ENCODE measurements at regions not wholly inside any gene's neighbourhood (a gene's known extent, or its start where the extent isn't known, plus 50 kb on each side); places are given as distances from the start of the nearest gene placed in this dataset.

DNA sequence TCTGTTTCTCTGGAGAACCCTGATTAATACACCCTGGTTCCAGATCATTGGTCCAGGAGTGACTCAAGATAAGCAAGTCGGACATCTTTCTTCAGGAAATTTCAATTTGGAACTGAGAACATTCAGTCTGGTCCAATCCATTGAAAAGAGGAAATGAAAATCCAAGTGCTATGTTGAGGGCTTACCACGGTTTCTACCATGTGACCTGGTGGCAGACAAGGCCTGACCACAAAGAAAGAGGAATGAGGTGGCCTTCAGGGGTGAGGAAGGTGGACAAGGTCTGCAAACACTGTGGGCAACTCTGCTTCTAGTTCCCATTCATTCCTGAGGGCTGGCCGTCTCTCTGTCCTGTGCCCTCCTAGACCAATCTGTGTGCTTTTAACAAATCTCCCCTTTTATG, 149.2 kb upstream of the GHITM start:
- no peaks in the 10 kb centered on the region for H3K9me3 ChIP-seq (replicated peaks in 1 of 2; ENCODE audit: control insufficient read depth in 1 of 2, insufficient read depth in 1 of 2, low read length in 2 of 2)
- no peak overlapping the region for H3K9ac ChIP-seq (ENCODE audit: insufficient read depth, low read length, poor library complexity, severe bottlenecking)
- DNase-seq = peak; percentile 16 to 72 (median 19)
- peaks cover 9% of the 10 kb centered on the region in 2 donors for H3K4me1 ChIP-seq (ENCODE audit: control insufficient read depth in 1 of 2, insufficient read depth in 2 of 2, low read length in 2 of 2)
- peaks cover 4 to 8% (median 7%) of the 10 kb centered on the region in 3 donors for H3K27me3 Mint-ChIP-seq (ENCODE audit: low read depth in 3 of 3)
- no peak overlapping the region for H3K4me2 ChIP-seq (replicated peaks; ENCODE audit: extremely low read depth, low read length, poor library complexity, severe bottlenecking)
- no peak overlapping the region for H3K4me3 ChIP-seq (replicated peaks in 1 of 3; ENCODE audit: low read depth in 2 of 3, low read length in 3 of 3)
- peaks cover 14% of the 10 kb centered on the region for H3K4me1 Mint-ChIP-seq
- peaks cover 0 to 6% of the 10 kb centered on the region in 2 donors for H3K27me3 ChIP-seq (ENCODE audit: control insufficient read depth in 2 of 2, insufficient read depth in 2 of 2, low read length in 2 of 2)
- H3K79me2 ChIP-seq (ENCODE audit: insufficient read depth, low read length) = no peaks in the 10 kb centered on the region
- TF ChIP-seq, protein P1, sequence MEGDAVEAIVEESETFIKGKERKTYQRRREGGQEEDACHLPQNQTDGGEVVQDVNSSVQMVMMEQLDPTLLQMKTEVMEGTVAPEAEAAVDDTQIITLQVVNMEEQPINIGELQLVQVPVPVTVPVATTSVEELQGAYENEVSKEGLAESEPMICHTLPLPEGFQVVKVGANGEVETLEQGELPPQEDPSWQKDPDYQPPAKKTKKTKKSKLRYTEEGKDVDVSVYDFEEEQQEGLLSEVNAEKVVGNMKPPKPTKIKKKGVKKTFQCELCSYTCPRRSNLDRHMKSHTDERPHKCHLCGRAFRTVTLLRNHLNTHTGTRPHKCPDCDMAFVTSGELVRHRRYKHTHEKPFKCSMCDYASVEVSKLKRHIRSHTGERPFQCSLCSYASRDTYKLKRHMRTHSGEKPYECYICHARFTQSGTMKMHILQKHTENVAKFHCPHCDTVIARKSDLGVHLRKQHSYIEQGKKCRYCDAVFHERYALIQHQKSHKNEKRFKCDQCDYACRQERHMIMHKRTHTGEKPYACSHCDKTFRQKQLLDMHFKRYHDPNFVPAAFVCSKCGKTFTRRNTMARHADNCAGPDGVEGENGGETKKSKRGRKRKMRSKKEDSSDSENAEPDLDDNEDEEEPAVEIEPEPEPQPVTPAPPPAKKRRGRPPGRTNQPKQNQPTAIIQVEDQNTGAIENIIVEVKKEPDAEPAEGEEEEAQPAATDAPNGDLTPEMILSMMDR (IDR thresholded peaks at IDR 0.05) = no peak
- peaks cover 6 to 11% (median 8%) of the 10 kb centered on the region in 7 donors for H3K9me3 Mint-ChIP-seq
- H3K36me3 ChIP-seq (replicated peaks in 1 of 2; ENCODE audit: control insufficient read depth in 1 of 2, insufficient read depth in 2 of 2, low read length in 2 of 2) = no peaks in the 10 kb centered on the region
- H3K27ac Mint-ChIP-seq = peak overlapping the region in 2 of 7 donors; percentile 10 to 38
- intact Hi-C loops (cut with micrococcal nuclease) = no loop called here
- 0% methylated on average over 2 of the region's 3 CpGs for WGBS (ENCODE audit: insufficient coverage)
- H3K36me3 Mint-ChIP-seq = no peaks in the 10 kb centered on the region
- H3K27ac ChIP-seq (ENCODE audit: low read depth in 1 of 2, low read length in 2 of 2) = no peak overlapping the region
- no peak overlapping the region for H2AFZ ChIP-seq (ENCODE audit: insufficient read depth, low read depth, low read length, poor library complexity, severe bottlenecking)
- no peaks in the 10 kb centered on the region for H4K20me1 ChIP-seq (ENCODE audit: insufficient read depth, low read length)
- no peak overlapping the region for H3K4me3 Mint-ChIP-seq

DNA sequence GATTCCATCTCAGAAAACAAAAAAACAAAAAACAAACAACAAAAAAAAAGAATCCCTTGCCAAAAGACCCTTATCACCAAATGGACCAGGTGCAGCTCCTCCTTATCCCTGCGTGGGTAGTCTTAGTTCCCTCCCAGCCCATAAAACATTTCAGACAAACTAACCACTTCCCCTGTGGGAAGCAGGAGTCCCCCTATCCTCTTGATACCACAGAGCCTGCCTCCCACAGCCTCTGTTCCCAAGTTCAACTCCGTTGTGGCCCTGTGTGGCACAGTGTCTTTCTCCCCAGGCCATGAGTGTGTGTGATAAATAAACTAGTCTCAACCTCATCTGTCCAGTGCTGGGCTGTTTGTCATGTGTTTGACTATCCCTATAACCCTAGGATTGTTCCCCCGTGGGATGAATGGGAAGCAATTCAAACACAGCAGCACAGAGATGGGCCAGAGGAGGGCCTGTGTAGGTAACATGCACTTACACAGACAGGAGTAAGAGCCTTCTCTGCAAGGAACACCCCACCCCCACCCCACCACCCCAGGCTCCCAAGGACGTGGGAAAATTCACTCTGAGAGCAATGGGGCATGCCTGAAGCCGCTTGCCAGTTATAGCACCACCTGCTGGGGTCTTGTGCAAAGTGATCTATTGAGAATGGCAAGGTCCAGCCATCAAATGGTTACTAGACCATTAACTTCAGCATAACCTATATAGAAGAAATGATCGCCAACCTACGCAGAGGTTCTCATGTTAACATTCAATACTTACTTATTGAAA, 147.1 kb upstream of the GHITM start:
- Histone ChIP-seq H3K4me1 (ENCODE audit: control insufficient read depth in 1 of 2, insufficient read depth in 2 of 2, low read length in 2 of 2) (peaks cover 9% of the 10 kb centered on the region in 2 donors), H2AFZ (ENCODE audit: insufficient read depth, low read depth, low read length, poor library complexity, severe bottlenecking) (no peak overlapping the region), H3K27me3 (ENCODE audit: control insufficient read depth in 2 of 2, insufficient read depth in 2 of 2, low read length in 2 of 2) (peaks cover 0 to 5% of the 10 kb centered on the region in 2 donors), H4K20me1 (ENCODE audit: insufficient read depth, low read length) (no peaks in the 10 kb centered on the region), H3K36me3 (replicated peaks in 1 of 2; ENCODE audit: control insufficient read depth in 1 of 2, insufficient read depth in 2 of 2, low read length in 2 of 2) (no peaks in the 10 kb centered on the region), H3K27ac (ENCODE audit: low read depth in 1 of 2, low read length in 2 of 2) (no peak overlapping the region), H3K4me2 (replicated peaks; ENCODE audit: extremely low read depth, low read length, poor library complexity, severe bottlenecking) (no peak overlapping the region), H3K4me3 (replicated peaks in 1 of 3; ENCODE audit: low read depth in 2 of 3, low read length in 3 of 3) (no peak overlapping the region), H3K79me2 (ENCODE audit: insufficient read depth, low read length) (no peaks in the 10 kb centered on the region), H3K9ac (ENCODE audit: insufficient read depth, low read length, poor library complexity, severe bottlenecking) (no peak overlapping the region), H3K9me3 (replicated peaks in 1 of 2; ENCODE audit: control insufficient read depth in 1 of 2, insufficient read depth in 1 of 2, low read length in 2 of 2) (no peaks in the 10 kb centered on the region)
- Mint-ChIP-seq H3K27me3 (ENCODE audit: low read depth in 3 of 3) (peaks cover 6 to 10% (median 7%) of the 10 kb centered on the region in 3 donors), H3K27ac (no peak overlapping the region), H3K9me3 (peaks cover 2 to 12% (median 7%) of the 10 kb centered on the region in 7 donors), H3K36me3 (no peaks in the 10 kb centered on the region), H3K4me3 (no peak overlapping the region), H3K4me1 (peaks cover 14% of the 10 kb centered on the region)
- intact Hi-C loops (cut with micrococcal nuclease) = no loop called here
- WGBS (ENCODE audit: insufficient coverage) = 0% methylated on average over 1 of the region's 7 CpGs
- TF ChIP-seq, protein P1 (IDR thresholded peaks at IDR 0.05) = peak; percentile 10
- DNase-seq = no peak

All from CD14-positive monocyte (primary cell).